ENCODE measurements at regions not wholly inside any gene's neighbourhood (a gene's known extent, or its start where the extent isn't known, plus 50 kb on each side); places are given as distances from the start of the nearest gene placed in this dataset.

GRCh38 chr22:27113211-27113635 lies 455.8 kb downstream of the MIAT start:
- no peak for TF ChIP-seq CTCF (conservative IDR thresholded peaks at IDR 0.05; ENCODE audit: low read depth, low read length)
- peak; percentile 83 for DNase-seq (ENCODE audit: low read depth)
- H3K4me3 ChIP-seq (ENCODE audit: low read length): no peak overlapping the region

- TF ChIP-seq CTCF (conservative IDR thresholded peaks at IDR 0.05; ENCODE audit: low read depth, low read length): no peak
These were observed 456.3 kb downstream of the MIAT start for GRCh38 chr22:27113641-27114040.

GRCh38 chr22:27114186-27114585 lies 456.8 kb downstream of the MIAT start:
- no peak for DNase-seq (ENCODE audit: low read depth)
- no peak overlapping the region for H3K4me3 ChIP-seq (ENCODE audit: low read length)
- TF ChIP-seq CTCF (conservative IDR thresholded peaks at IDR 0.05; ENCODE audit: low read depth, low read length): no peak

More at GRCh38 chr22:27113641-27114040, 456.3 kb downstream of the MIAT start:
- no peak for DNase-seq (ENCODE audit: low read depth)
- no peak overlapping the region for H3K4me3 ChIP-seq (ENCODE audit: low read length)

GRCh38 chr22:27115410-27115809 lies 458.0 kb downstream of the MIAT start:
- H3K4me3 ChIP-seq (ENCODE audit: low read length): no peak overlapping the region
- TF ChIP-seq CTCF (conservative IDR thresholded peaks at IDR 0.05; ENCODE audit: low read depth, low read length): no peak
- no peak for DNase-seq (ENCODE audit: low read depth)

GRCh38 chr22:27115816-27116256 lies 458.4 kb downstream of the MIAT start:
- TF ChIP-seq CTCF (conservative IDR thresholded peaks at IDR 0.05; ENCODE audit: low read depth, low read length): no peak
- H3K4me3 ChIP-seq (ENCODE audit: low read length): no peak overlapping the region
- no peak for DNase-seq (ENCODE audit: low read depth)

GRCh38 chr22:27116312-27117086 lies 459.1 kb downstream of the MIAT start:
- no peak overlapping the region for H3K4me3 ChIP-seq (ENCODE audit: low read length)
- DNase-seq (ENCODE audit: low read depth): no peak
- TF ChIP-seq CTCF (conservative IDR thresholded peaks at IDR 0.05; ENCODE audit: low read depth, low read length): no peak

- no peak for TF ChIP-seq CTCF (conservative IDR thresholded peaks at IDR 0.05; ENCODE audit: low read depth, low read length)
- no peak for DNase-seq (ENCODE audit: low read depth)
- no peak overlapping the region for H3K4me3 ChIP-seq (ENCODE audit: low read length)
These were observed 462.6 kb downstream of the MIAT start for GRCh38 chr22:27120036-27120435.
